ENCODE measurements at regions not wholly inside any gene's neighbourhood (a gene's known extent, or its start where the extent isn't known, plus 50 kb on each side); places are given as distances from the start of the nearest gene placed in this dataset.

GRCh38 chr11:127592371-127592770 lies 591.8 kb upstream of the KIRREL3 start (continued):
- TF ChIP-seq, protein P1, sequence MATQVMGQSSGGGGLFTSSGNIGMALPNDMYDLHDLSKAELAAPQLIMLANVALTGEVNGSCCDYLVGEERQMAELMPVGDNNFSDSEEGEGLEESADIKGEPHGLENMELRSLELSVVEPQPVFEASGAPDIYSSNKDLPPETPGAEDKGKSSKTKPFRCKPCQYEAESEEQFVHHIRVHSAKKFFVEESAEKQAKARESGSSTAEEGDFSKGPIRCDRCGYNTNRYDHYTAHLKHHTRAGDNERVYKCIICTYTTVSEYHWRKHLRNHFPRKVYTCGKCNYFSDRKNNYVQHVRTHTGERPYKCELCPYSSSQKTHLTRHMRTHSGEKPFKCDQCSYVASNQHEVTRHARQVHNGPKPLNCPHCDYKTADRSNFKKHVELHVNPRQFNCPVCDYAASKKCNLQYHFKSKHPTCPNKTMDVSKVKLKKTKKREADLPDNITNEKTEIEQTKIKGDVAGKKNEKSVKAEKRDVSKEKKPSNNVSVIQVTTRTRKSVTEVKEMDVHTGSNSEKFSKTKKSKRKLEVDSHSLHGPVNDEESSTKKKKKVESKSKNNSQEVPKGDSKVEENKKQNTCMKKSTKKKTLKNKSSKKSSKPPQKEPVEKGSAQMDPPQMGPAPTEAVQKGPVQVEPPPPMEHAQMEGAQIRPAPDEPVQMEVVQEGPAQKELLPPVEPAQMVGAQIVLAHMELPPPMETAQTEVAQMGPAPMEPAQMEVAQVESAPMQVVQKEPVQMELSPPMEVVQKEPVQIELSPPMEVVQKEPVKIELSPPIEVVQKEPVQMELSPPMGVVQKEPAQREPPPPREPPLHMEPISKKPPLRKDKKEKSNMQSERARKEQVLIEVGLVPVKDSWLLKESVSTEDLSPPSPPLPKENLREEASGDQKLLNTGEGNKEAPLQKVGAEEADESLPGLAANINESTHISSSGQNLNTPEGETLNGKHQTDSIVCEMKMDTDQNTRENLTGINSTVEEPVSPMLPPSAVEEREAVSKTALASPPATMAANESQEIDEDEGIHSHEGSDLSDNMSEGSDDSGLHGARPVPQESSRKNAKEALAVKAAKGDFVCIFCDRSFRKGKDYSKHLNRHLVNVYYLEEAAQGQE (IDR thresholded peaks at IDR 0.05; ENCODE audit: unreplicated experiment) = no peak
- TF ChIP-seq STAT1 (IDR thresholded peaks at IDR 0.05; ENCODE audit: unreplicated experiment) (no peak), CREB1 (CRISPR knock-in tag; IDR thresholded peaks at IDR 0.05; ENCODE audit: low read depth) (no peak), ZNF114 (CRISPR knock-in tag; IDR thresholded peaks at IDR 0.05) (no peak), CTCF (conservative IDR thresholded peaks at IDR 0.05; ENCODE audit: low read depth in 2 of 2) (no peak), NANOG (IDR thresholded peaks at IDR 0.05; ENCODE audit: borderline replicate concordance) (no peak), EZH2 (IDR thresholded peaks at IDR 0.05; ENCODE audit: low read depth, unreplicated experiment) (no peak), EZH2phosphoT487 (IDR thresholded peaks at IDR 0.05; ENCODE audit: unreplicated experiment) (no peak), JUNB (IDR thresholded peaks at IDR 0.05; ENCODE audit: unreplicated experiment) (no peak), POLR2AphosphoS5 (IDR thresholded peaks at IDR 0.05; ENCODE audit: low read depth) (no peak), ZNF331 (CRISPR knock-in tag; IDR thresholded peaks at IDR 0.05; ENCODE audit: low read depth) (no peak)
- TF ChIP-seq, protein P2, sequence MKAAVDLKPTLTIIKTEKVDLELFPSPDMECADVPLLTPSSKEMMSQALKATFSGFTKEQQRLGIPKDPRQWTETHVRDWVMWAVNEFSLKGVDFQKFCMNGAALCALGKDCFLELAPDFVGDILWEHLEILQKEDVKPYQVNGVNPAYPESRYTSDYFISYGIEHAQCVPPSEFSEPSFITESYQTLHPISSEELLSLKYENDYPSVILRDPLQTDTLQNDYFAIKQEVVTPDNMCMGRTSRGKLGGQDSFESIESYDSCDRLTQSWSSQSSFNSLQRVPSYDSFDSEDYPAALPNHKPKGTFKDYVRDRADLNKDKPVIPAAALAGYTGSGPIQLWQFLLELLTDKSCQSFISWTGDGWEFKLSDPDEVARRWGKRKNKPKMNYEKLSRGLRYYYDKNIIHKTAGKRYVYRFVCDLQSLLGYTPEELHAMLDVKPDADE (IDR thresholded peaks at IDR 0.05) = no peak

GRCh38 chr11:127590314-127590713 lies 589.7 kb upstream of the KIRREL3 start:
- Histone ChIP-seq H3K4me1 (ENCODE audit: insufficient read depth) (no peaks in the 10 kb centered on the region), H3K27ac (ENCODE audit: low read depth) (no peak overlapping the region), H4K20me1 (replicated peaks; ENCODE audit: insufficient read depth) (no peaks in the 10 kb centered on the region), H3F3A (replicated peaks; ENCODE audit: low read depth) (no peaks in the 10 kb centered on the region), H3K79me2 (replicated peaks; ENCODE audit: insufficient read depth) (no peaks in the 10 kb centered on the region), H2AFZ (no peak overlapping the region), H3K9me2 (ENCODE audit: insufficient read depth) (no peaks in the 10 kb centered on the region), H3K27me3 (ENCODE audit: insufficient read depth) (no peaks in the 10 kb centered on the region), H3K36me3 (ENCODE audit: insufficient read depth) (no peaks in the 10 kb centered on the region), H3K4me2 (no peak overlapping the region), H3K4me3 (no peak overlapping the region)
- ATAC-seq = no peak
- no peaks in the 10 kb centered on the region for H3K36me3 Mint-ChIP-seq (ENCODE audit: low read depth)
- no peaks in the 10 kb centered on the region for H3K27me3 Mint-ChIP-seq (ENCODE audit: insufficient read depth, low read depth, poor library complexity)
- H3K27ac Mint-ChIP-seq = no peak overlapping the region
- no peaks in the 10 kb centered on the region for H3K4me1 Mint-ChIP-seq
- no peak for DNase-seq (ENCODE audit: low spot score)
- H3K9me3 Mint-ChIP-seq = no peaks in the 10 kb centered on the region
- H3K4me3 Mint-ChIP-seq = no peak overlapping the region
- no peak for TF ChIP-seq EZH2phosphoT487 (IDR thresholded peaks at IDR 0.05; ENCODE audit: unreplicated experiment)
- no peak for TF ChIP-seq EZH2 (IDR thresholded peaks at IDR 0.05; ENCODE audit: low read depth, unreplicated experiment)
- no peak for TF ChIP-seq CTCF (conservative IDR thresholded peaks at IDR 0.05; ENCODE audit: low read depth in 2 of 2)
- no peak for TF ChIP-seq ZNF331 (CRISPR knock-in tag; IDR thresholded peaks at IDR 0.05; ENCODE audit: low read depth)
- TF ChIP-seq POLR2AphosphoS5 (IDR thresholded peaks at IDR 0.05; ENCODE audit: low read depth) = no peak
- TF ChIP-seq, protein P1 (IDR thresholded peaks at IDR 0.05; ENCODE audit: unreplicated experiment) = no peak
- TF ChIP-seq, protein P2 (IDR thresholded peaks at IDR 0.05) = no peak
- no peak for TF ChIP-seq STAT1 (IDR thresholded peaks at IDR 0.05; ENCODE audit: unreplicated experiment)

All from GM23338 (cell line).